ENCODE measurements at regions not wholly inside any gene's neighbourhood (a gene's known extent, or its start where the extent isn't known, plus 50 kb on each side); places are given as distances from the start of the nearest gene placed in this dataset.

DNA sequence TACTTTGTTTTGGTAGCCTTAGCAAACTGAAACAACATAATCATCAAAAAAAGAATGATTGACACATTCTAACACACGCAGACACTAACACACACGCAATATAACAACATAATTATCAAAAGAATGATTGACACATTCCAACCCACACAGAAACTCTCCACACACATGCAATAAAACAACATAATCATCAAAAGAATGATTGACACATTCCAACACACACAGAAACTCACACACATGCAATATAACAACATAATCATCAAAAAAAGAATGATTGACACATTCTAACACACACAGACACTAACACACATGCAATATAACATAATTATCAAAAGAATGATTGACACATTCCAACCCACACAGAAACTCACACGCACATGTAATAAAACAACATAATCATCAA is 172.4 kb downstream of the THBS2 start:
- Histone ChIP-seq H3K4me3 (ENCODE audit: low read length in 2 of 2) (no peak overlapping the region), H3K9me3 (ENCODE audit: control insufficient read depth in 2 of 2, insufficient read depth in 1 of 2, low read length in 1 of 2) (peaks cover 0 to 14% of the 10 kb centered on the region in 2 donors), H3K27me3 (ENCODE audit: control insufficient read depth in 2 of 2, insufficient read depth in 1 of 2, low read length in 1 of 2) (no peaks in the 10 kb centered on the region), H3K27ac (ENCODE audit: low read depth in 1 of 2, low read length in 1 of 2) (no peak overlapping the region), H3K4me1 (ENCODE audit: control insufficient read depth in 2 of 2, insufficient read depth in 2 of 2, low read length in 2 of 2) (no peaks in the 10 kb centered on the region), H3K36me3 (ENCODE audit: control insufficient read depth in 2 of 2, insufficient read depth in 2 of 2, low read length in 1 of 2) (no peaks in the 10 kb centered on the region)
- WGBS = 92% methylated on average over 3 of the region's 3 CpGs
- no peak for DNase-seq (ENCODE audit: low read depth in 6 of 9, low spot score in 9 of 9)

- DNase-seq (ENCODE audit: low read depth in 6 of 9, low spot score in 9 of 9) = no peak
- 78% methylated on average over 3 of the region's 3 CpGs for WGBS
- Histone ChIP-seq H3K36me3 (ENCODE audit: control insufficient read depth in 2 of 2, insufficient read depth in 2 of 2, low read length in 1 of 2) (no peaks in the 10 kb centered on the region), H3K4me3 (ENCODE audit: low read length in 2 of 2) (no peak overlapping the region), H3K9me3 (ENCODE audit: control insufficient read depth in 2 of 2, insufficient read depth in 1 of 2, low read length in 1 of 2) (peaks cover 0 to 11% of the 10 kb centered on the region in 2 donors), H3K4me1 (ENCODE audit: control insufficient read depth in 2 of 2, insufficient read depth in 2 of 2, low read length in 2 of 2) (no peaks in the 10 kb centered on the region), H3K27me3 (ENCODE audit: control insufficient read depth in 2 of 2, insufficient read depth in 1 of 2, low read length in 1 of 2) (no peaks in the 10 kb centered on the region), H3K27ac (ENCODE audit: low read depth in 1 of 2, low read length in 1 of 2) (no peak overlapping the region)
Measured at GRCh38 chr6:169079650-169080049, 174.0 kb downstream of the THBS2 start.

- H3K36me3 ChIP-seq (ENCODE audit: control insufficient read depth in 2 of 2, insufficient read depth in 2 of 2, low read length in 1 of 2) = no peaks in the 10 kb centered on the region
- no peak overlapping the region for H3K4me3 ChIP-seq (ENCODE audit: low read length in 2 of 2)
- no peak for DNase-seq (ENCODE audit: low read depth in 6 of 9, low spot score in 9 of 9)
- H3K27ac ChIP-seq (ENCODE audit: low read depth in 1 of 2, low read length in 1 of 2) = no peak overlapping the region
- 95% methylated on average over 7 of the region's 7 CpGs for WGBS
- no peaks in the 10 kb centered on the region for H3K4me1 ChIP-seq (ENCODE audit: control insufficient read depth in 2 of 2, insufficient read depth in 2 of 2, low read length in 2 of 2)
- no peaks in the 10 kb centered on the region for H3K27me3 ChIP-seq (ENCODE audit: control insufficient read depth in 2 of 2, insufficient read depth in 1 of 2, low read length in 1 of 2)
- H3K9me3 ChIP-seq (ENCODE audit: control insufficient read depth in 2 of 2, insufficient read depth in 1 of 2, low read length in 1 of 2) = peaks cover 0 to 7% of the 10 kb centered on the region in 2 donors
Measured at GRCh38 chr6:169078399-169079145, 175.1 kb downstream of the THBS2 start.

DNA sequence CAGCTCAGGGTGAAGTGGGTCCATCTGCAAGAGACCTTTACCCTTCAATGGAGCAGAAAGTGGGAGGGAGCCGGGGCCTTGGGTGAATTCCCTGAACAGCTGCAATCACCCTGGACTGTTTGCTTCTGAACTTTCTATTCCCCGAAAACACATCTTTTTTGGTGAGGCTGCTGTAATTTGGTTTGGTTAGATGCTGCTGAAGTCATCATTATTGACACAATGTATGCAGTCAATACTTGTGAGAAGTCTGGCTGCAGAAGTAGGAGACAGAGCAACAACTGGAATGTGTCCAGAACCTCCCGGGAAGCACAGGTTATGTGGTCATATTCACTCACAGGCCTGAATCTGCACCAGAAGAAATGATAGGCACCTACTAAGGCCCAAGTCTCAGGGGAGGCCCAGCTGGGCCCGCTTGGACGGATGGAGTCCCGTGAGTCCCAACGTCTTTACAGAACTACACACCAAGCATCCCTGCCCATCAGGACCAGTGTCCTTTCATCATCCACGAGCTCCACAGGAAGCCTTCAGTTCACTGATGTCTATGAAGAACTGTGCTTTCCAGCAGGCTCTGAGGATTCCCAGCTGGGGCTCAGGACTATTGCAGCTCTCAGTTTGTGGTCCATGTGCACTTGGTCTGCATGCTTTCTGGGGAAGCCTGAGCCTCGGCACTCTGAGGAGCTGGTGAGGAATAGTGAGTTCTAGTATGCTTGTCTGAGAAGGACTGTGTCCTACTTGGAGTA is 177.6 kb downstream of the THBS2 start:
- Histone ChIP-seq H3K27me3 (ENCODE audit: control insufficient read depth in 2 of 2, insufficient read depth in 1 of 2, low read length in 1 of 2) (no peaks in the 10 kb centered on the region), H3K4me3 (ENCODE audit: low read length in 2 of 2) (no peak overlapping the region), H3K36me3 (ENCODE audit: control insufficient read depth in 2 of 2, insufficient read depth in 2 of 2, low read length in 1 of 2) (no peaks in the 10 kb centered on the region), H3K4me1 (ENCODE audit: control insufficient read depth in 2 of 2, insufficient read depth in 2 of 2, low read length in 2 of 2) (no peaks in the 10 kb centered on the region), H3K27ac (ENCODE audit: low read depth in 1 of 2, low read length in 1 of 2) (no peak overlapping the region), H3K9me3 (ENCODE audit: control insufficient read depth in 2 of 2, insufficient read depth in 1 of 2, low read length in 1 of 2) (peaks cover 0 to 12% of the 10 kb centered on the region in 2 donors)
- DNase-seq (ENCODE audit: low read depth in 6 of 9, low spot score in 9 of 9) = no peak
- whole genome bisulfite sequencing = 84% methylated on average over 9 of the region's 9 CpGs

DNA sequence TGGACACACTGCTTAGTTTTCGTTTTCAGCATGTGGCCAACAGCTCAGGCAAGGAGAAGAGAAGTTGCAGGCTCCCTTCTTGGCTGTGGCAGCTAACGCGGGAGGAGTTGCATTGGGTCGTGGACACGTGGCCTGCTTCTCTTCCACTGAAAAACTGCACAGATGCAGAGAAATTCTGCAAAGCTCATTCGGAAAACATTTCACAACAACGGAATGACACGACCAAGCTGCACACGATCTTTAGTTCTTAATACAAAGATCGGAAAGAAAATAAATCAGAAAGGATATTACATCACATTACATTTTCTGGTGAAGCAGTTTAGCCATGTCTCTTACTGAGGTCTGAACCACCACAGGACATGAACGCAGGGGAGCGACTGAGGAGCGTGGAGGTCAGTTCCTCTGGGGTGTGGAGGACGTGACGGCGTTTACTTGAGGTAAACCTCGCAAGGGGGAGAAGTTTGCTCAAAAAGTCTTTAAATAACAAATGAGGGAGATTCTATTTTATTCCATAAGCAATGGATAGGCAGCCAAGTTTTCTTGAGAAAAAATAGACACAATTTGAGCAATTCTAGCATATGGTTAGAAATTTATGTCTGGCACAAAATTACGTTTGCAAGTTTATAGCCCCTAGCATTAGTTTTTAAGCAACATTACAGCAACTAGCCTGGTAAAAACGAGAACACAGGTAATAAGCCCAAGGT is 178.3 kb downstream of the THBS2 start:
- peaks cover 0 to 12% of the 10 kb centered on the region in 2 donors for H3K9me3 ChIP-seq (ENCODE audit: control insufficient read depth in 2 of 2, insufficient read depth in 1 of 2, low read length in 1 of 2)
- no peaks in the 10 kb centered on the region for H3K4me1 ChIP-seq (ENCODE audit: control insufficient read depth in 2 of 2, insufficient read depth in 2 of 2, low read length in 2 of 2)
- H3K27ac ChIP-seq (ENCODE audit: low read depth in 1 of 2, low read length in 1 of 2) = peak overlapping the region in 1 of 2 donors; percentile 55
- no peaks in the 10 kb centered on the region for H3K36me3 ChIP-seq (ENCODE audit: control insufficient read depth in 2 of 2, insufficient read depth in 2 of 2, low read length in 1 of 2)
- WGBS = 92% methylated on average over 19 of the region's 19 CpGs
- no peak overlapping the region for H3K4me3 ChIP-seq (ENCODE audit: low read length in 2 of 2)
- DNase-seq (ENCODE audit: low read depth in 6 of 9, low spot score in 9 of 9) = no peak
- H3K27me3 ChIP-seq (ENCODE audit: control insufficient read depth in 2 of 2, insufficient read depth in 1 of 2, low read length in 1 of 2) = no peaks in the 10 kb centered on the region

DNA sequence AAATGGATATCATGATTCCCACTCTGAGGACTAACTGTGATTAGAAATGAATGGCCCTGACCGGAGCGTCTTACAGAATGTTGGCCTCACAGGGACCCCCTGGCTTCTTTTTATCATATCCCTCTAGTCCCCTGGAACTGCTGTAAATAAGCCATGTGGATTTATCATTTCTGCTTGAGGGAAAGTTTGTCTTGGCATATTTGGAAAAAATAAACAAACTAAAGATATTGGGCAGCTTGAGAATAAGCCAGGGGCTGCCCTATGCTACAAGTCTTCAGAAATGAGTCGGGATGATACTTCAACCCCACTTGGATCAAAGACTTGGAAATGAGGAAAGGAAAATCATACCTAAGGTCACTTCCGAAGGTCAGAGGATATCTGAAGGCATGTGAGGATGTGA is 179.1 kb downstream of the THBS2 start:
- Histone ChIP-seq H3K36me3 (ENCODE audit: control insufficient read depth in 2 of 2, insufficient read depth in 2 of 2, low read length in 1 of 2) (no peaks in the 10 kb centered on the region), H3K9me3 (ENCODE audit: control insufficient read depth in 2 of 2, insufficient read depth in 1 of 2, low read length in 1 of 2) (peaks cover 0 to 12% of the 10 kb centered on the region in 2 donors), H3K4me3 (ENCODE audit: low read length in 2 of 2) (no peak overlapping the region), H3K27me3 (ENCODE audit: control insufficient read depth in 2 of 2, insufficient read depth in 1 of 2, low read length in 1 of 2) (no peaks in the 10 kb centered on the region), H3K27ac (ENCODE audit: low read depth in 1 of 2, low read length in 1 of 2) (no peak overlapping the region), H3K4me1 (ENCODE audit: control insufficient read depth in 2 of 2, insufficient read depth in 2 of 2, low read length in 2 of 2) (no peaks in the 10 kb centered on the region)
- WGBS = 71% methylated on average over 4 of the region's 4 CpGs
- no peak for DNase-seq (ENCODE audit: low read depth in 6 of 9, low spot score in 9 of 9)

GRCh38 chr6:169073311-169073710 is 180.3 kb downstream of the THBS2 start:
- no peak overlapping the region for H3K27ac ChIP-seq (ENCODE audit: low read depth in 1 of 2, low read length in 1 of 2)
- H3K4me3 ChIP-seq (ENCODE audit: low read length in 2 of 2) = no peak overlapping the region
- H3K9me3 ChIP-seq (ENCODE audit: control insufficient read depth in 2 of 2, insufficient read depth in 1 of 2, low read length in 1 of 2) = peaks cover 0 to 14% of the 10 kb centered on the region in 2 donors
- H3K36me3 ChIP-seq (ENCODE audit: control insufficient read depth in 2 of 2, insufficient read depth in 2 of 2, low read length in 1 of 2) = no peaks in the 10 kb centered on the region
- no peak for DNase-seq (ENCODE audit: low read depth in 6 of 9, low spot score in 9 of 9)
- no peaks in the 10 kb centered on the region for H3K4me1 ChIP-seq (ENCODE audit: control insufficient read depth in 2 of 2, insufficient read depth in 2 of 2, low read length in 2 of 2)
- WGBS = 88% methylated on average over 3 of the region's 3 CpGs
- no peaks in the 10 kb centered on the region for H3K27me3 ChIP-seq (ENCODE audit: control insufficient read depth in 2 of 2, insufficient read depth in 1 of 2, low read length in 1 of 2)

GRCh38 chr6:169072127-169073042 is 181.3 kb downstream of the THBS2 start:
- no peak for DNase-seq (ENCODE audit: low read depth in 6 of 9, low spot score in 9 of 9)
- no peaks in the 10 kb centered on the region for H3K4me1 ChIP-seq (ENCODE audit: control insufficient read depth in 2 of 2, insufficient read depth in 2 of 2, low read length in 2 of 2)
- peaks cover 0 to 13% of the 10 kb centered on the region in 2 donors for H3K9me3 ChIP-seq (ENCODE audit: control insufficient read depth in 2 of 2, insufficient read depth in 1 of 2, low read length in 1 of 2)
- H3K36me3 ChIP-seq (ENCODE audit: control insufficient read depth in 2 of 2, insufficient read depth in 2 of 2, low read length in 1 of 2) = no peaks in the 10 kb centered on the region
- no peaks in the 10 kb centered on the region for H3K27me3 ChIP-seq (ENCODE audit: control insufficient read depth in 2 of 2, insufficient read depth in 1 of 2, low read length in 1 of 2)
- no peak overlapping the region for H3K27ac ChIP-seq (ENCODE audit: low read depth in 1 of 2, low read length in 1 of 2)
- H3K4me3 ChIP-seq (ENCODE audit: low read length in 2 of 2) = no peak overlapping the region
- 90% methylated on average over 23 of the region's 23 CpGs for whole genome bisulfite sequencing

Measured in thymus (tissue), 11 donors.